SK-N-MC (cell line): ENCODE measurements at regions not wholly inside any gene's neighbourhood (a gene's known extent, or its start where the extent isn't known, plus 50 kb on each side); places are given as distances from the start of the nearest gene placed in this dataset.

Experiments used
- DNase-seq: peaks from one replicate; pipeline ENCODE4 v3.0.0-alpha.2; 2011; ENCODE audit warnings: low read depth, low spot score
- H3K27ac ChIP-seq: fragments of 200-600 bp; sonication (generic); 2 replicates; pipeline ENCODE4 v1.5.1; 2016; ENCODE audit warnings: mixed run types
- H3K36me3 ChIP-seq: fragments of 200-600 bp; sonication (generic); 2 replicates; pipeline ENCODE4 v1.6.1; 2017; ENCODE audit warnings: antibody characterized with exemption, low read length, mixed read lengths; ENCODE audit not compliant: insufficient read depth
- H3K4me3 ChIP-seq: fragments of 200-600 bp; sonication (generic); 2 replicates; pipeline ENCODE4 v1.5.1; 2016
- H3K9ac ChIP-seq: fragments of 200-600 bp; sonication (generic); 2 replicates; pipeline ENCODE4 v1.8.0; 2017; ENCODE audit warnings: mixed run types, mixed read lengths; ENCODE audit not compliant: insufficient read length
- H3K9me3 ChIP-seq: fragments of 200-600 bp; sonication (generic); 2 replicates; pipeline ENCODE4 v1.6.1; 2017; ENCODE audit warnings: low read depth, mild to moderate bottlenecking, antibody characterized with exemption, low read length, moderate library complexity, mixed read lengths
- EZH2 ChIP-seq: fragments of 200-600 bp; sonication (generic); IDR thresholded peaks from one replicate; pipeline ENCODE4 v1.6.1; 2017; ENCODE audit warnings: antibody characterized with exemption
- FOXP2 ChIP-seq: optimal IDR thresholded peaks from 2 replicates; pipeline ENCODE3; 2011; ENCODE audit warnings: mild to moderate bottlenecking, moderate library complexity; ENCODE audit not compliant: insufficient read depth; ENCODE audit errors: extremely low read length, control extremely low read depth
- POLR2AphosphoS5 ChIP-seq: IDR thresholded peaks from 2 replicates; pipeline ENCODE4 v1.6.1; 2012; ENCODE audit warnings: mild to moderate bottlenecking, low read depth, low read length, borderline replicate concordance

- DNase-seq = no peak
- no peak overlapping the region for H3K4me3 ChIP-seq
- no peak for TF ChIP-seq FOXP2
- TF ChIP-seq POLR2AphosphoS5 = no peak
- no peak overlapping the region for H3K9ac ChIP-seq
- no peaks in the 10 kb centered on the region for H3K9me3 ChIP-seq
- no peak overlapping the region for H3K27ac ChIP-seq
- no peaks in the 10 kb centered on the region for H3K36me3 ChIP-seq
These were observed 415.1 kb upstream of the SALL3 start for GRCh38 chr18:78564518-78564917.

GRCh38 chr18:78565240-78565639, 414.4 kb upstream of the SALL3 start:
- no peak for TF ChIP-seq FOXP2
- TF ChIP-seq POLR2AphosphoS5 = no peak
- no peak for TF ChIP-seq EZH2
- Histone ChIP-seq H3K27ac (no peak overlapping the region), H3K4me3 (no peak overlapping the region), H3K9ac (no peak overlapping the region), H3K9me3 (no peaks in the 10 kb centered on the region), H3K36me3 (no peaks in the 10 kb centered on the region)
- DNase-seq = no peak

- Histone ChIP-seq H3K4me3 (no peak overlapping the region), H3K27ac (no peak overlapping the region), H3K9ac (no peak overlapping the region), H3K36me3 (no peaks in the 10 kb centered on the region), H3K9me3 (no peaks in the 10 kb centered on the region)
- DNase-seq = no peak
- TF ChIP-seq FOXP2 = no peak
- no peak for TF ChIP-seq EZH2
- no peak for TF ChIP-seq POLR2AphosphoS5
These were observed 413.6 kb upstream of the SALL3 start for GRCh38 chr18:78566065-78566464.

- H3K9me3 ChIP-seq = no peaks in the 10 kb centered on the region
- no peak overlapping the region for H3K4me3 ChIP-seq
- no peaks in the 10 kb centered on the region for H3K36me3 ChIP-seq
- no peak overlapping the region for H3K9ac ChIP-seq
- no peak for DNase-seq
- H3K27ac ChIP-seq = no peak overlapping the region
- TF ChIP-seq POLR2AphosphoS5 (no peak), FOXP2 (no peak), EZH2 (no peak)
These were observed 412.9 kb upstream of the SALL3 start for GRCh38 chr18:78566720-78567119.

GRCh38 chr18:78571063-78571785, 408.4 kb upstream of the SALL3 start:
- no peaks in the 10 kb centered on the region for H3K9me3 ChIP-seq
- no peak for DNase-seq
- no peak for TF ChIP-seq POLR2AphosphoS5
- TF ChIP-seq EZH2 = no peak
- no peak for TF ChIP-seq FOXP2
- H3K27ac ChIP-seq = no peak overlapping the region
- H3K4me3 ChIP-seq = no peak overlapping the region
- no peaks in the 10 kb centered on the region for H3K36me3 ChIP-seq
- H3K9ac ChIP-seq = no peak overlapping the region

- TF ChIP-seq FOXP2 (no peak), POLR2AphosphoS5 (no peak), EZH2 (no peak)
- no peak for DNase-seq
- Histone ChIP-seq H3K9me3 (no peaks in the 10 kb centered on the region), H3K36me3 (no peaks in the 10 kb centered on the region), H3K27ac (no peak overlapping the region), H3K4me3 (no peak overlapping the region), H3K9ac (no peak overlapping the region)
These were observed 407.7 kb upstream of the SALL3 start for GRCh38 chr18:78571831-78572347.

GRCh38 chr18:78573773-78574172, 405.8 kb upstream of the SALL3 start:
- DNase-seq = no peak
- H3K36me3 ChIP-seq = no peaks in the 10 kb centered on the region
- no peaks in the 10 kb centered on the region for H3K9me3 ChIP-seq
- H3K27ac ChIP-seq = no peak overlapping the region
- no peak overlapping the region for H3K9ac ChIP-seq
- no peak overlapping the region for H3K4me3 ChIP-seq
- TF ChIP-seq EZH2 (no peak), POLR2AphosphoS5 (no peak), FOXP2 (no peak)

- H3K36me3 ChIP-seq = no peaks in the 10 kb centered on the region
- H3K27ac ChIP-seq = no peak overlapping the region
- no peak for DNase-seq
- no peaks in the 10 kb centered on the region for H3K9me3 ChIP-seq
- no peak overlapping the region for H3K9ac ChIP-seq
- TF ChIP-seq POLR2AphosphoS5 = no peak
- TF ChIP-seq EZH2 = no peak
- no peak overlapping the region for H3K4me3 ChIP-seq
These were observed 402.7 kb upstream of the SALL3 start for GRCh38 chr18:78576967-78577366.

- no peak for DNase-seq
- no peaks in the 10 kb centered on the region for H3K36me3 ChIP-seq
- no peak for TF ChIP-seq EZH2
- no peak for TF ChIP-seq POLR2AphosphoS5
- no peak for TF ChIP-seq FOXP2
- H3K9me3 ChIP-seq = no peaks in the 10 kb centered on the region
- no peak overlapping the region for H3K4me3 ChIP-seq
- no peak overlapping the region for H3K27ac ChIP-seq
- no peak overlapping the region for H3K9ac ChIP-seq
These were observed 400.2 kb upstream of the SALL3 start for GRCh38 chr18:78579449-78579848.
